LNCAP (cell line): ENCODE measurements at regions not wholly inside any gene's neighbourhood (a gene's known extent, or its start where the extent isn't known, plus 50 kb on each side); places are given as distances from the start of the nearest gene placed in this dataset.

Source experiments
- CTCF ChIP-seq: fragments of 450-650 bp; IDR thresholded peaks from 2 replicates; pipeline ENCODE4 v1.5.1; 2017; ENCODE audit warnings: mild to moderate bottlenecking

GRCh38 chr12:127621366-127621765 is 645.6 kb upstream of the TMEM132C start:
- TF ChIP-seq CTCF = no peak

- no peak for TF ChIP-seq CTCF
Observed at GRCh38 chr12:127623362-127623761, 643.6 kb upstream of the TMEM132C start.

- TF ChIP-seq CTCF = no peak
Observed at GRCh38 chr12:127625176-127625771, 641.7 kb upstream of the TMEM132C start.

GRCh38 chr12:127628645-127629044 is 638.3 kb upstream of the TMEM132C start:
- no peak for TF ChIP-seq CTCF

- no peak for TF ChIP-seq CTCF
Observed at GRCh38 chr12:127629066-127629820, 637.7 kb upstream of the TMEM132C start.

- TF ChIP-seq CTCF = no peak
Observed at GRCh38 chr12:127632461-127632860, 634.5 kb upstream of the TMEM132C start.

GRCh38 chr12:127635838-127636237 is 631.1 kb upstream of the TMEM132C start:
- no peak for TF ChIP-seq CTCF
